ENCODE measurements at regions not wholly inside any gene's neighbourhood (a gene's known extent, or its start where the extent isn't known, plus 50 kb on each side); places are given as distances from the start of the nearest gene placed in this dataset.
A peak's percentile ranks its signal among the peaks of the same experiment; 100 is the strongest.
"Not testable (repeated sequence)": the region's sequence is repeated elsewhere in the genome, so short reads cannot be mapped to it uniquely, and the experiment has no call there.

DNA sequence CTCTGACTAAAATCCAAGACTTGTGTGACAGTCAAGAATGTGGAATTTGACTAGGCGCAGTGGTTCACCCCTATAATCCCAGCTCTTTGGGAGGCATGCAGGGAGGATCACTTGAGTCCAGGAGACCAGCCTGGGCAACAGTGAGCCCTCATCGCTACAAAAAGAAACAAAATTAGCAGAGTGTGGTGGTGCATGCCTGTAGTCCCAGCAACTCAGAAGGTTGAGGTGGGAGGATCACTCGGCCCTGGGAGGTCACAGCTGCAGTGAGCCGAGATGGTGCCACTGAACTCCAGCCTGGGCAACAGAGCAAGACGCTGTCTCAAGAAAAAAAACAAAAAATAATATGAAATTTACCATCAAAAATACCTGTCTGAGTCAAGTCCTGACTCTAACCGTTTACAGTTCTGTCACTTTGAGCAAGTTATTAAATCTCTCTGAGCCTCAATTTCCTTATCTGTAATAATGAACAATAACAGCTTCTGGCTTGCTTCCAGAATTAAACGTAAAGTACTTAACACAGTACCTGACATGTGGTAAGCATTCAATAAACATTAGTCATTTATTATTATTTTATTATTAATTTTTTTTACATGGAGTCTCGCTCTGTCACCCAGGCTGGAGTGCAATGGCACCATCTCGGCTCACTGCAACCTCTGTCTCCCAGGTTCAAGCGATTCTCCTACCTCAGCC is 204.6 kb upstream of the TSC22D1 start:
- DNase-seq = no peak

- DNase-seq = no peak
These were observed 202.8 kb upstream of the TSC22D1 start for GRCh38 chr13:44778761-44779484.

DNA sequence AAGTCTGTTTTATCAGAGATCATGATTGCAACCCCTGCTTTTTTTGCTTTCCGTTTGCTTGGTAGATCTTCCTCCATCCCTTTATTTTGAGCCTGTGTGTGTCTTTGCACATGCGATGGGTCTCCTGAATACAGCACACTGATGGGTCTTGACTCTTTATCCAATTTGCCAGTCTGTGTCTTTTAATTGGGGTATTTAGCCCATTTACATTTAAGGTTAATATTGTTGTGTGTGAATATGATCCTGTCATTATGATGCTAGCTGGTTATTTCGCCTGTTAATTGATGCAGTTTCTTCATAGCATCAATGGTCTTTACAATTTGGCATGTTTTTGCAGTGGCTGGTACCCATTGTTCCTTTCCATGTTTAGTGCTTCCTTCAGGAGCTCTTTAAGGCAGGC is 199.2 kb upstream of the TSC22D1 start:
- DNase-seq = not testable (repeated sequence)

DNA sequence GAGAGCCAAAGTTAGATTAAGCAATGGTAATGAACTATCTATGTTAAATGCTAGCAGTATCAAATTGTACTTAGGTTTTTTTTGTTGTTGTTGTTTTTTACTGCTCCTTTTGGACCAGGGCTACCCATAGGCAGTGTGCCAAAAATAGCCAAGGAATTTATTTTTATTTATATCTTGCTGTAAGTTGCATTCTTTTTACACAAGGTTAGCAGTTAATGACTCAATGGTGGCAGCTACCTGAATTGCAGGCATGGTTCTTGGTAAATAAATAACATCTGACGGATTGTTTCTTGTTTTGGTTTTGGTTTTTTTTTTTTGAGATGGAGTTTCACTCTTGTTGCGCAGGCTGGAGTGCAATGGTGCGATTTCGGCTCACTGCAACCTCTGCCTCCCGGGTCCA is 194.8 kb upstream of the TSC22D1 start:
- no peak for DNase-seq

DNA sequence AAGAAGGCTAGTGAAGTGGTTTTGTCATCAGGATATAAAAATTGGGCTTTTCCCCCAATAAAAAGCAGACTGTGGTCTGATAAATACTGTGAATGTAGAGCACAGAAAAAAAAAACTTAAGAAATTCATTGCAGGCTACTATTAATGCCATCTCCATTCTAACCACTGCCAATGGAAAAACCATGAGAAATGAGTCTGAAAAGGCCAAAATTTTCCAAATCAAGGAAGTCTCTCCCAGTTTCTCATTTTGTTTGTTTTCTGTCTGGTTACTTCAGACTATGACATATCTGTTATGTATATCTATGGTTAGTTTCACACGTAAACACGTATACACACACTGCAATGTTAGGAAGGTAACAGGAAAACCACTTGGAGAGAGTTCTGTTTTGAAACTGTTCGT is 193.6 kb upstream of the TSC22D1 start:
- no peak for DNase-seq

GRCh38 chr13:44768775-44769581 is 192.8 kb upstream of the TSC22D1 start:
- DNase-seq = peak; percentile 94 to 98

DNA sequence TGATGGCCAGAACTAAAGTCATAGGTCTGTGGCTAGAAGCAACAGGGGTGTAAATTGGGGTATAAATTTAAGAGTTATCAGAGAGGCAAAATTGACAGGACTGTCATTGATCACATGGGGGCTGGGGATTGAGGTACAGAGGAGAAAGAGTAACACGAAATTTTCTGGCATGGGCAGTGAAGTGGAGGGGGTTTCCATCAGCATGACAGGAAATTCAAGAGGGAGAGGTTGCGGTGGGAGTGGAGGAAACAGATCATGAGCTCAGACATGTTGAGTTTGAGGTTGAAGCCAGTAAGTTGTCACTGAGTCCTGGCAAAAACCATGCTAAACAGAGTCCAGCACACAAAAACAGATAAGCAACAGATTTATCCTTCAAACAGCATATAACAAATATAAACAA is 192.1 kb upstream of the TSC22D1 start:
- peak; percentile 67 to 84 for DNase-seq

GRCh38 chr13:44765001-44765471 is 188.9 kb upstream of the TSC22D1 start:
- DNase-seq = no peak

DNA sequence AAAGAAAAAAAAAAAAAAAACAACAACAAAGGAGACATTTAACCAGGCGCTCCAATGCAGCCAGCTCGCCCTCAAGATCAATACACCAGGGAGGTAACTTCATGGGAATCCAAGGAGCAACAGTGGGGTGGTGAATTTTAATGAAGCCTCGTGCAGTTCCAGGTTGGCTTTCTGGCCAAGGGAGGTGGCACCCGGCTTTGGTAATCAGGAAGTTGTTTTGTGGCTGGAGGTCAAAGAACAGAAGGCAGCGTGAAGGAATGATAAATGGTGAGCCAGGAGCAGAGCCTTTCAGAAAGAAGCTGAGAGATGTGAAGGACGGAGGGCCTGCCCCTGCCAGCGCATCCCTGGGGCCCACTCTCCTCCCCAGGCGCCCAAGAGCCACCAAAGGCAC is 188.2 kb upstream of the TSC22D1 start:
- peak in 1 of 2 donors; percentile 14 for DNase-seq

- peak; percentile 80 to 90 for DNase-seq
These were observed 187.6 kb upstream of the TSC22D1 start for GRCh38 chr13:44763615-44764301.

DNA sequence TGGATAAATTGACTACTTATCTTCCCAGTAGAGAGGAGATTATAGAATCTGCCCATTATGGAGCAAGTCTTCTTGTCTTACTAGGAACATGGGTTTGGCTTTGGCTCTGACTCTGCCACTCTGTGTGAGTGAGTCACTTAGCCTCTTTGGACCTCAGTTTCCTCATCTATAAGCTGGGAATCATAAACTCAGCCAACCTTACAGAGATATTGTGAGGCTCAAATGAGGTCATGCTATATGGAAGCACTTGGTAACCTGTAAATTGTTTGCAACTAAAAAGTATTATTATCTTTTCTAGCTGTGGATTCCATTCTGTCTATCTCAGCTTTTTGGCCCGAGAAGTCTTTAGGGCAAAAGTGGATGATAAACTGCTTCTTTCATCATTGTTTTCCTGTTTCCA is 186.8 kb upstream of the TSC22D1 start:
- DNase-seq = peak; percentile 22 to 43

- DNase-seq = no peak
These were observed 184.3 kb upstream of the TSC22D1 start for GRCh38 chr13:44760434-44760833.

DNA sequence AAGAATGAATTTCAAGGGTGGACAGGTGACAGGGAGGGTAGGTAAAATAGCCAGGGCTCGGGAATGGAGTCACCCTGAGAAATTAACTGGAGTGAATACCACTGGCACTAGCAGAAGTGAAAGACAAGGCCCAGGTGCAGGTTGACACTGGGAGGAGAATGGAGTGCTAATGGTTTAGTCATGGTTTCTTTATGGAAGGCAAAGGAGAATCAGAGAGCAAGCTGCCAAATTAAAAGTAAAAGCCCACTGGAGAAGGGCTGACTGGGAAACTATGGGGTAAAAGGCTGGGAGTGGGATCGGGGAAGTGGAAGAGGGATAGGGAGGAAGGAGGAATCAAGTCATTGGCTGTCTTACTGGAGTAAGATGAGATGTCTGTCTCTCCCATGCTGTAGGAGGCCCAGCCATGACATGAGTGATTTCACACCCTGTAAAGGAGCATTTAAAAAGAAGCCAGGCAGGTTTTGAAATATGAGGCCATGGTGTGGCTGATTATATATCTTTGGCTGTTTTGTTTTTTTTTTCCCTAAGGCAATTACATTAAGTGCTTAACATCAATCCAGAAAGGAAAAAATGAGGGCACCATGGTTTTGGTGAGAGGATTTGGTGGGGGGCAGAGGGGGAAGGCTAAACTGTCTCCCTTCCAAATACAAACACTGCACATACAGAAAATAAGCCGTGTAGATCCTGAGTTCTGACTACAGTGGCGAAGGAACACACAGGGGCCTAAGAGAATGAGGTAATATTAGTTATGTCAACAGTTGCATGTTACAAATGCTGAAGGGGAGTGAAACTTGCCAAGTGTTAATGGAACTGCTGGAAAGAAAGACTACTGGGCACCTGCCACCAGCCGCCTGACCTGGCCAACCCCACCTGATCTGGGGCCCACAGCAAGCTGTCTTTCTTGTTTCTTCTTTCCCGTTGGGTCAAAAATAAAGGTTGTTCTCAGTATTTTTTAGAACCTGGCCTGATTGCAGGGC is 183.5 kb upstream of the TSC22D1 start:
- no peak for DNase-seq

GRCh38 chr13:44758630-44759383 is 182.7 kb upstream of the TSC22D1 start:
- DNase-seq = no peak

DNA sequence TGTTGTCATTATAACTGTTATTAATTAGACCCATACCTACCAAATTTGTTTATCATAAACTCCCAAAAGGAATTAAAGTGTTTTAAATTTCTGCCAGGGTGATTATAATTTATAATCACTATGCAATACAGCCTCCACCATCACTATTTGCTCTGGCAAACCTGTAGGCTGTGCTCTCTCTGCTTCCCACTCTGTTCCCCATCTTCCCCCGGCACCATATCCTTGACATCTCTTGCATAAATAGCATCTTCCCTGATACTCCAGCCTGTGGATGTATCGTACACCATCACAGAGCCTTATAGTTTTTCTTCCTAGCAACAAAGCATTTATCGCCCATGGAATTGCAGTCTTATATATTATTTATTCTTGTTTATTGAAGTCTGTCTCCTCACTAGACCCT is 181.5 kb upstream of the TSC22D1 start:
- no peak for DNase-seq

GRCh38 chr13:44756276-44756810 is 180.2 kb upstream of the TSC22D1 start:
- DNase-seq = no peak

DNA sequence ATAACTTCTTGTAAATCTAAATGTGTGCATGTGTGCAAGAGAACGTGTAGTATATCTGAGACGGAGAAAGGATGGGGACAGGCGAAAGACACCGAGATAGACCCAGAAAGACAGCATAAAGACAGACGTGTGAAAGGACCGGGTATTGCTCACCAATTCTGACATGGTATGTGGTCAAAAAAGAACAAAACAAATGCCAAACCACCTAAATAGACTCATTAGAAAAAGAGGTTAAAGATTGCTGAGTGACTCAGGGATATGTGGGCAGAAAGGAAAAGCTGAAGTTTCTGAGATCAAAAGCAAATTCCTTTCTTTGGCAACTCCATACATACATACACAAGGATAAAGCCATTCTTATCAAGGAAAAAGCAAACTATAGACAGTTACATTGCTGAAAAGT is 179.7 kb upstream of the TSC22D1 start:
- no peak for DNase-seq

DNA sequence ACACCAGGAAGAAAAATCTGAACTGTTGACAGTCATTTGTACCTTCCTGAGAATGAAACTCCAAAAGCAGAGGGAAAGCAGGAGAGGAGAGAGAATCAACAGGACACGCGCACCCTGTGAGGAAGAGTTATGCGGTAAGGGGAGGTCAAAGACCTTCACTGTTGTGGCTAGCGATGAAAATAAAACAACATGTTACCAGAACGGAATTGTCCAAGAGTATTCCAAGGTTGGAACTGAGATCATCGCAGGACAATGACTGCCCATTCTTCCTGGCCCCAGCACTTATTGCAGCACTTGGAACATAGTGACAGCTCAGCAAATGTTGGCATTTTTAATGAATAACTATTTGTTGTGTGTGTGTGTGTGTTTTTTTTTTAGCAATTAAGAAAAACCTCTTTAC is 176.0 kb upstream of the TSC22D1 start:
- no peak for DNase-seq

DNA sequence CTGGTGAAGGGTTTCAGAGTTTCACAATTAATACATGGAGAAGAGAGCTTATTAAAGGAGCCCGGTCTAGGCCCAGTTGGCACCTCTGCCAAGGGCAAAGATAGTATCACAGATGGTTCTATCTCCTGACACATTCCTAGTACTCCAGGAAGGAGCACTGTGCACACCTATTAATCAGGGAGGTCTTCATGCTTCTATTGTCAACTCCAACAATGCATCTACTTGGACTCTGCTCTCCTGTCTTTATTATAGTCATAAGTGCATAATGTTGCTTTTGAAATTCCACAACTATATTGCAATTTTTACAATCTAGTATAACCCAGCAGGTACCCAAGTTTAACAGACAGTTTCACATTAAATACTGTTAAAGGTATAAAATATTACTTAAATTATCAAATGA is 174.5 kb upstream of the TSC22D1 start:
- DNase-seq = no peak

- no peak for DNase-seq
These were observed 173.8 kb upstream of the TSC22D1 start for GRCh38 chr13:44749906-44750305.

- no peak for DNase-seq
These were observed 172.3 kb upstream of the TSC22D1 start for GRCh38 chr13:44748439-44748838.
